ENCODE measurements at regions not wholly inside any gene's neighbourhood (a gene's known extent, or its start where the extent isn't known, plus 50 kb on each side); places are given as distances from the start of the nearest gene placed in this dataset.
"Not testable (repeated sequence)": the region's sequence is repeated elsewhere in the genome, so short reads cannot be mapped to it uniquely, and the experiment has no call there.

- DNase-seq (ENCODE audit: low spot score); H3K79me2 ChIP-seq (replicated peaks; ENCODE audit: insufficient read depth); ATAC-seq; H3K27ac Mint-ChIP-seq; H3K36me3 ChIP-seq (ENCODE audit: insufficient read depth); H3K9me2 ChIP-seq (ENCODE audit: insufficient read depth); H4K20me1 ChIP-seq (replicated peaks; ENCODE audit: insufficient read depth); H3K27ac ChIP-seq (ENCODE audit: low read depth); H3K27me3 Mint-ChIP-seq (ENCODE audit: insufficient read depth, low read depth, poor library complexity); H3K4me2 ChIP-seq; H3K27me3 ChIP-seq (ENCODE audit: insufficient read depth); H3K36me3 Mint-ChIP-seq (ENCODE audit: low read depth); H2AFZ ChIP-seq; H3K4me1 ChIP-seq (ENCODE audit: insufficient read depth); H3K4me3 ChIP-seq; H3K4me3 Mint-ChIP-seq; H3F3A ChIP-seq (replicated peaks; ENCODE audit: low read depth); H3K4me1 Mint-ChIP-seq: not testable (repeated sequence)
- peaks cover 19% of the 10 kb centered on the region for H3K9me3 Mint-ChIP-seq
These were observed 156.9 kb upstream of the CNOT2 start for GRCh38 chr12:70086372-70086771.

DNA sequence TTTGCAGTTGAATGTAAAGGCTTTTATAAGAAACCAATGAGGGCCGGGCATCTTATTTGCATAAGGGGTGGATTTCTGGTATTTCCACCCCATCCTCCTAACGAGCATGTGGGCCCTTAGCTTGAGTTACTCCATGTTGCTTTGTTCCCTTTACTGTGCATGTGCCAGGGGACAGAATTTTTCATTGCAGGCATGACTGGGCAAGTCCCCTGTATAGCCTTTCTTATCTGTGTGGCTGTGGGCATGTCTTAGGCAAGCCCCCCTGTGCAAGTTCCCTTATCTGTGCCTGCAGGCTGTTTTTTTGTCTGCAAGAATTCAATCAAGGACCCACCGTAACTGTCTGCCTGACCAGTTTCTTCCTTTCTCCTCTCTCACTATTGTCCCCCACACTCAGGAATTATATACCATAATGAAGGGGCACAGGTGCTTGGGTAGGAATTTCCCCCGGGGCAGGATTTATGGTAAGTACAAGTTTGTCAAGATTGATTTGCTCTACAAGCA is 152.2 kb upstream of the CNOT2 start:
- Histone ChIP-seq H3K79me2 (replicated peaks; ENCODE audit: insufficient read depth) (no peaks in the 10 kb centered on the region), H3K4me3 (no peak overlapping the region), H3K36me3 (ENCODE audit: insufficient read depth) (no peaks in the 10 kb centered on the region), H2AFZ (peak overlapping the region; percentile 69; the same call in 1 of the 2 replicates), H3K9me2 (ENCODE audit: insufficient read depth) (peaks cover 10% of the 10 kb centered on the region; the same call in 1 of the 2 replicates), H3F3A (replicated peaks; ENCODE audit: low read depth) (no peaks in the 10 kb centered on the region), H3K27ac (ENCODE audit: low read depth) (no peak overlapping the region), H3K4me1 (ENCODE audit: insufficient read depth) (no peaks in the 10 kb centered on the region), H3K27me3 (ENCODE audit: insufficient read depth) (no peaks in the 10 kb centered on the region), H4K20me1 (replicated peaks; ENCODE audit: insufficient read depth) (no peaks in the 10 kb centered on the region), H3K4me2 (no peak overlapping the region)
- no peak overlapping the region for H3K4me3 Mint-ChIP-seq
- H3K36me3 Mint-ChIP-seq (ENCODE audit: low read depth) = no peaks in the 10 kb centered on the region; the same call in 2 of the 3 replicates
- H3K27ac Mint-ChIP-seq = peak overlapping the region; percentile 53; the same call in 1 of the 2 replicates
- H3K4me1 Mint-ChIP-seq = no peaks in the 10 kb centered on the region
- DNase-seq (ENCODE audit: low spot score) = no peak
- ATAC-seq = no peak
- H3K9me3 Mint-ChIP-seq = peaks cover 6% of the 10 kb centered on the region; the same call in 2 of the 3 replicates
- peaks cover 8% of the 10 kb centered on the region for H3K27me3 Mint-ChIP-seq (ENCODE audit: insufficient read depth, low read depth, poor library complexity)
- TF ChIP-seq ETS1 (IDR thresholded peaks at IDR 0.05) (no peak), ZNF331 (CRISPR knock-in tag; IDR thresholded peaks at IDR 0.05; ENCODE audit: low read depth) (no peak), JUNB (IDR thresholded peaks at IDR 0.05; ENCODE audit: unreplicated experiment) (no peak), EZH2phosphoT487 (IDR thresholded peaks at IDR 0.05; ENCODE audit: unreplicated experiment) (no peak)
- TF ChIP-seq, protein P1, sequence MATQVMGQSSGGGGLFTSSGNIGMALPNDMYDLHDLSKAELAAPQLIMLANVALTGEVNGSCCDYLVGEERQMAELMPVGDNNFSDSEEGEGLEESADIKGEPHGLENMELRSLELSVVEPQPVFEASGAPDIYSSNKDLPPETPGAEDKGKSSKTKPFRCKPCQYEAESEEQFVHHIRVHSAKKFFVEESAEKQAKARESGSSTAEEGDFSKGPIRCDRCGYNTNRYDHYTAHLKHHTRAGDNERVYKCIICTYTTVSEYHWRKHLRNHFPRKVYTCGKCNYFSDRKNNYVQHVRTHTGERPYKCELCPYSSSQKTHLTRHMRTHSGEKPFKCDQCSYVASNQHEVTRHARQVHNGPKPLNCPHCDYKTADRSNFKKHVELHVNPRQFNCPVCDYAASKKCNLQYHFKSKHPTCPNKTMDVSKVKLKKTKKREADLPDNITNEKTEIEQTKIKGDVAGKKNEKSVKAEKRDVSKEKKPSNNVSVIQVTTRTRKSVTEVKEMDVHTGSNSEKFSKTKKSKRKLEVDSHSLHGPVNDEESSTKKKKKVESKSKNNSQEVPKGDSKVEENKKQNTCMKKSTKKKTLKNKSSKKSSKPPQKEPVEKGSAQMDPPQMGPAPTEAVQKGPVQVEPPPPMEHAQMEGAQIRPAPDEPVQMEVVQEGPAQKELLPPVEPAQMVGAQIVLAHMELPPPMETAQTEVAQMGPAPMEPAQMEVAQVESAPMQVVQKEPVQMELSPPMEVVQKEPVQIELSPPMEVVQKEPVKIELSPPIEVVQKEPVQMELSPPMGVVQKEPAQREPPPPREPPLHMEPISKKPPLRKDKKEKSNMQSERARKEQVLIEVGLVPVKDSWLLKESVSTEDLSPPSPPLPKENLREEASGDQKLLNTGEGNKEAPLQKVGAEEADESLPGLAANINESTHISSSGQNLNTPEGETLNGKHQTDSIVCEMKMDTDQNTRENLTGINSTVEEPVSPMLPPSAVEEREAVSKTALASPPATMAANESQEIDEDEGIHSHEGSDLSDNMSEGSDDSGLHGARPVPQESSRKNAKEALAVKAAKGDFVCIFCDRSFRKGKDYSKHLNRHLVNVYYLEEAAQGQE (IDR thresholded peaks at IDR 0.05; ENCODE audit: unreplicated experiment) = no peak
- TF ChIP-seq, protein P2, sequence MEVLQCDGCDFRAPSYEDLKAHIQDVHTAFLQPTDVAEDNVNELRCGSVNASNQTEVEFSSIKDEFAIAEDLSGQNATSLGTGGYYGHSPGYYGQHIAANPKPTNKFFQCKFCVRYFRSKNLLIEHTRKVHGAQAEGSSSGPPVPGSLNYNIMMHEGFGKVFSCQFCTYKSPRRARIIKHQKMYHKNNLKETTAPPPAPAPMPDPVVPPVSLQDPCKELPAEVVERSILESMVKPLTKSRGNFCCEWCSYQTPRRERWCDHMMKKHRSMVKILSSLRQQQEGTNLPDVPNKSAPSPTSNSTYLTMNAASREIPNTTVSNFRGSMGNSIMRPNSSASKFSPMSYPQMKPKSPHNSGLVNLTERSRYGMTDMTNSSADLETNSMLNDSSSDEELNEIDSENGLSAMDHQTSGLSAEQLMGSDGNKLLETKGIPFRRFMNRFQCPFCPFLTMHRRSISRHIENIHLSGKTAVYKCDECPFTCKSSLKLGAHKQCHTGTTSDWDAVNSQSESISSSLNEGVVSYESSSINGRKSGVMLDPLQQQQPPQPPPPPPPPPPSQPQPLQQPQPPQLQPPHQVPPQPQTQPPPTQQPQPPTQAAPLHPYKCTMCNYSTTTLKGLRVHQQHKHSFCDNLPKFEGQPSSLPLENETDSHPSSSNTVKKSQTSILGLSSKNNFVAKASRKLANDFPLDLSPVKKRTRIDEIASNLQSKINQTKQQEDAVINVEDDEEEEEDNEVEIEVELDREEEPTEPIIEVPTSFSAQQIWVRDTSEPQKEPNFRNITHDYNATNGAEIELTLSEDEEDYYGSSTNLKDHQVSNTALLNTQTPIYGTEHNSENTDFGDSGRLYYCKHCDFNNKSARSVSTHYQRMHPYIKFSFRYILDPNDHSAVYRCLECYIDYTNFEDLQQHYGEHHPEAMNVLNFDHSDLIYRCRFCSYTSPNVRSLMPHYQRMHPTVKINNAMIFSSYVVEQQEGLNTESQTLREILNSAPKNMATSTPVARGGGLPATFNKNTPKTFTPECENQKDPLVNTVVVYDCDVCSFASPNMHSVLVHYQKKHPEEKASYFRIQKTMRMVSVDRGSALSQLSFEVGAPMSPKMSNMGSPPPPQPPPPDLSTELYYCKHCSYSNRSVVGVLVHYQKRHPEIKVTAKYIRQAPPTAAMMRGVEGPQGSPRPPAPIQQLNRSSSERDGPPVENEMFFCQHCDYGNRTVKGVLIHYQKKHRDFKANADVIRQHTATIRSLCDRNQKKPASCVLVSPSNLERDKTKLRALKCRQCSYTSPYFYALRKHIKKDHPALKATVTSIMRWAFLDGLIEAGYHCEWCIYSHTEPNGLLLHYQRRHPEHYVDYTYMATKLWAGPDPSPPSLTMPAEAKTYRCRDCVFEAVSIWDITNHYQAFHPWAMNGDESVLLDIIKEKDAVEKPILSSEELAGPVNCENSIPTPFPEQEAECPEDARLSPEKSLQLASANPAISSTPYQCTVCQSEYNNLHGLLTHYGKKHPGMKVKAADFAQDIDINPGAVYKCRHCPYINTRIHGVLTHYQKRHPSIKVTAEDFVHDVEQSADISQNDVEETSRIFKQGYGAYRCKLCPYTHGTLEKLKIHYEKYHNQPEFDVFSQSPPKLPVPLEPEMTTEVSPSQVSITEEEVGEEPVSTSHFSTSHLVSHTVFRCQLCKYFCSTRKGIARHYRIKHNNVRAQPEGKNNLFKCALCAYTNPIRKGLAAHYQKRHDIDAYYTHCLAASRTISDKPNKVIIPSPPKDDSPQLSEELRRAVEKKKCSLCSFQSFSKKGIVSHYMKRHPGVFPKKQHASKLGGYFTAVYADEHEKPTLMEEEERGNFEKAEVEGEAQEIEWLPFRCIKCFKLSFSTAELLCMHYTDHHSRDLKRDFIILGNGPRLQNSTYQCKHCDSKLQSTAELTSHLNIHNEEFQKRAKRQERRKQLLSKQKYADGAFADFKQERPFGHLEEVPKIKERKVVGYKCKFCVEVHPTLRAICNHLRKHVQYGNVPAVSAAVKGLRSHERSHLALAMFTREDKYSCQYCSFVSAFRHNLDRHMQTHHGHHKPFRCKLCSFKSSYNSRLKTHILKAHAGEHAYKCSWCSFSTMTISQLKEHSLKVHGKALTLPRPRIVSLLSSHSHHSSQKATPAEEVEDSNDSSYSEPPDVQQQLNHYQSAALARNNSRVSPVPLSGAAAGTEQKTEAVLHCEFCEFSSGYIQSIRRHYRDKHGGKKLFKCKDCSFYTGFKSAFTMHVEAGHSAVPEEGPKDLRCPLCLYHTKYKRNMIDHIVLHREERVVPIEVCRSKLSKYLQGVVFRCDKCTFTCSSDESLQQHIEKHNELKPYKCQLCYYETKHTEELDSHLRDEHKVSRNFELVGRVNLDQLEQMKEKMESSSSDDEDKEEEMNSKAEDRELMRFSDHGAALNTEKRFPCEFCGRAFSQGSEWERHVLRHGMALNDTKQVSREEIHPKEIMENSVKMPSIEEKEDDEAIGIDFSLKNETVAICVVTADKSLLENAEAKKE (CRISPR knock-in tag; IDR thresholded peaks at IDR 0.05) = no peak
